Prostate gland (tissue), 2 donors: ENCODE measurements at regions not wholly inside any gene's neighbourhood (a gene's known extent, or its start where the extent isn't known, plus 50 kb on each side); places are given as distances from the start of the nearest gene placed in this dataset.

Source experiments
- DNase-seq: peaks from one replicate; pipeline ENCODE4 v3.0.0-alpha.2; 2019; ENCODE audit warnings: low spot score
- H3K27ac ChIP-seq, 2 donors: fragments of 200-600 bp; sonication (generic); 2 replicates each; pipeline ENCODE4 v1.5.1; 2017 to 2019
- H3K27me3 ChIP-seq: fragments of 200-600 bp; sonication (generic); replicated peaks from 2 replicates; pipeline ENCODE4 v1.5.1; 2019; ENCODE audit not compliant: insufficient read depth
- H3K36me3 ChIP-seq, 2 donors: fragments of 200-600 bp; sonication (generic); 1 replicate in 1 of 2; 2 replicates in 1 of 2; pipeline versions ENCODE4 v1.5.1 to v1.8.1; 2017 to 2019
- H3K4me1 ChIP-seq: fragments of 200-600 bp; sonication (generic); replicated peaks from 2 replicates; pipeline ENCODE4 v1.5.1; 2019
- H3K4me3 ChIP-seq, 2 donors: fragments of 200-600 bp; sonication (generic); 2 replicates each; pipeline ENCODE4 v1.5.1; 2017 to 2019
- H3K9me3 ChIP-seq: fragments of 200-600 bp; sonication (generic); 2 replicates; pipeline ENCODE4 v1.5.1; 2017
- CTCF ChIP-seq, 4 experiments: fragments of 200-600 bp in 2 of 4; fragments of 450-650 bp in 2 of 4; sonication (generic) in 2 of 4; IDR thresholded peaks; 1 replicate in 3 of 4; 2 replicates in 1 of 4; pipeline ENCODE4 v1.5.1; 2016 to 2019; ENCODE audit warnings: antibody characterized with exemption in 4 of 4, mild to moderate bottlenecking in 2 of 4, moderate library complexity in 2 of 4
- POLR2A ChIP-seq: fragments of 450-650 bp; IDR thresholded peaks from one replicate; pipeline ENCODE4 v1.6.1; 2016; ENCODE audit warnings: antibody characterized with exemption, mild to moderate bottlenecking
- POLR2AphosphoS5 ChIP-seq: sonication (generic); formaldehyde crosslinking; IDR thresholded peaks from one replicate; pipeline ENCODE4 v1.6.1; 2017; ENCODE audit warnings: antibody characterized with exemption
- WGBS: methylation state at CpG from one replicate; pipeline ENCODE4 v1.1.5; 2018; 5-methylcytosine and 5-hydroxymethylcytosine counted together
- intact Hi-C: fragments of 100-400 bp; cut with DNase I; formaldehyde crosslinking; loops from one replicate; pipeline ENCODE4 v1.14.2; 2022

- no peak overlapping the region for H3K27ac ChIP-seq
- intact Hi-C loops: no loop called here
- H3K4me1 ChIP-seq: no peaks in the 10 kb centered on the region
- no peaks in the 10 kb centered on the region for H3K9me3 ChIP-seq
- 64% methylated on average over 4 of the region's 4 CpGs for WGBS
- H3K27me3 ChIP-seq: no peaks in the 10 kb centered on the region
- TF ChIP-seq POLR2A (no peak), POLR2AphosphoS5 (no peak), CTCF (IDR thresholded peaks at IDR 0.05) (no peak)
- H3K4me3 ChIP-seq: no peak overlapping the region
- no peaks in the 10 kb centered on the region for H3K36me3 ChIP-seq
- DNase-seq: no peak
Observed at GRCh38 chr5:135703016-135703550, 124.3 kb upstream of the CXCL14 start.

- TF ChIP-seq CTCF (IDR thresholded peaks at IDR 0.05): no peak
- TF ChIP-seq POLR2A: no peak
- TF ChIP-seq POLR2AphosphoS5: no peak
- DNase-seq: no peak
- intact Hi-C loops: no loop called here
- WGBS: 96% methylated on average over 6 of the region's 6 CpGs
- H3K27ac ChIP-seq: no peak overlapping the region
- H3K27me3 ChIP-seq: no peaks in the 10 kb centered on the region
- H3K4me1 ChIP-seq: no peaks in the 10 kb centered on the region
- H3K4me3 ChIP-seq: no peak overlapping the region
- no peaks in the 10 kb centered on the region for H3K9me3 ChIP-seq
- H3K36me3 ChIP-seq: no peaks in the 10 kb centered on the region
Observed at GRCh38 chr5:135702191-135702590, 123.4 kb upstream of the CXCL14 start.

GRCh38 chr5:135700731-135701130, 121.9 kb upstream of the CXCL14 start:
- no peaks in the 10 kb centered on the region for H3K4me1 ChIP-seq
- 73% methylated on average over 4 of the region's 4 CpGs for WGBS
- H3K9me3 ChIP-seq: no peaks in the 10 kb centered on the region
- no peak overlapping the region for H3K27ac ChIP-seq
- H3K27me3 ChIP-seq: no peaks in the 10 kb centered on the region
- H3K4me3 ChIP-seq: no peak overlapping the region
- DNase-seq: no peak
- intact Hi-C loops: no loop called here
- TF ChIP-seq POLR2A (no peak), CTCF (IDR thresholded peaks at IDR 0.05) (no peak), POLR2AphosphoS5 (no peak)
- no peaks in the 10 kb centered on the region for H3K36me3 ChIP-seq

- Histone ChIP-seq H3K4me3 (no peak overlapping the region), H3K27ac (no peak overlapping the region), H3K36me3 (no peaks in the 10 kb centered on the region), H3K27me3 (no peaks in the 10 kb centered on the region), H3K4me1 (no peaks in the 10 kb centered on the region), H3K9me3 (no peaks in the 10 kb centered on the region)
- no peak for DNase-seq
- TF ChIP-seq CTCF (IDR thresholded peaks at IDR 0.05) (no peak), POLR2AphosphoS5 (no peak), POLR2A (no peak)
- 66% methylated on average over 3 of the region's 3 CpGs for WGBS
- intact Hi-C loops: no loop called here
Observed at GRCh38 chr5:135697959-135698345, 119.2 kb upstream of the CXCL14 start.

- TF ChIP-seq POLR2A: no peak
- TF ChIP-seq CTCF (IDR thresholded peaks at IDR 0.05): no peak
- no peak for TF ChIP-seq POLR2AphosphoS5
- no peak for DNase-seq
- Histone ChIP-seq H3K9me3 (no peaks in the 10 kb centered on the region), H3K4me1 (no peaks in the 10 kb centered on the region), H3K27me3 (no peaks in the 10 kb centered on the region), H3K27ac (no peak overlapping the region), H3K4me3 (no peak overlapping the region), H3K36me3 (no peaks in the 10 kb centered on the region)
- 86% methylated on average over 5 of the region's 5 CpGs for WGBS
- intact Hi-C loops: no loop called here
Observed at GRCh38 chr5:135697251-135697958, 118.6 kb upstream of the CXCL14 start.
